NCI-H1048 (cell line): ENCODE measurements at regions not wholly inside any gene's neighbourhood (a gene's known extent, or its start where the extent isn't known, plus 50 kb on each side); places are given as distances from the start of the nearest gene placed in this dataset.

Experiments used
- DNase-seq: peaks from one replicate; lab custom pipeline; 2025; lab: John Stamatoyannopoulos, UW

DNA sequence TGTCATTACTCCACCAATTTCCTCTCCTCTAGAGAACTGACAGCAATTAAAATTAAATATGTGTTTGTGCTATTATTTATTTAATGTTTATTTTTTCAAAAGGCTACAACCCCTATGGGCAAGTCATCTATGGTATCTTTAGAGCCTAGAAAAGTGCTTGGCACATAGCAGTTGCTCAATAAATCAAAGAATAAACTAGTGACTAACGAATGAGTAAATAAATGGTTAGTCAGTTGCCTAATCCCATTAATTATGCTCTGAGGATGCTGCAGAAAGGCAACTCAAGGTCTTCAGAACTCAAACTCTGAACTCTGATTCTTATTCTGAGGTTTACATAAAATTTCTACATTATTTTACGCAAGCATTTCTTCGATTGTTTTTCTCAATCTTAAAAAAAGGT is 193.0 kb upstream of the TSHZ2 start:
- no peak for DNase-seq

DNA sequence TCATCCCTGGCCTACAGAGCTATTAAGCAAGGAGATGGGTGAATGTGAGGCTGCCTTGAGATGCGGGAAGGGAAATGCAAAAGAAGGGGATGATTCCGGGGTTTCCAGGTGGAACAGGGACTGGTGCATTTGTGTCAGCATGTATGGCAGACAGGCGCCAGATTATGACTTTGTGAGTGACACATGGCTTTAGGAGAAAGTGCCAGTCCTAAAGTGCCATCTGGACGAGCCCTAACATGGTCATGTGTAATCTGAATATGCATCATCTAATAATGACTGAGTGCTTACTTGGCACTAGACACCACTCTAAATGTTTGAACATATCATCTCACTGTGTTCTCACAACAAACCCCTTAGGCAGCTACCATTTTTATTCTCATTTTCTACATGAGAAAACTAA is 195.0 kb upstream of the TSHZ2 start:
- DNase-seq, result no peak

DNA sequence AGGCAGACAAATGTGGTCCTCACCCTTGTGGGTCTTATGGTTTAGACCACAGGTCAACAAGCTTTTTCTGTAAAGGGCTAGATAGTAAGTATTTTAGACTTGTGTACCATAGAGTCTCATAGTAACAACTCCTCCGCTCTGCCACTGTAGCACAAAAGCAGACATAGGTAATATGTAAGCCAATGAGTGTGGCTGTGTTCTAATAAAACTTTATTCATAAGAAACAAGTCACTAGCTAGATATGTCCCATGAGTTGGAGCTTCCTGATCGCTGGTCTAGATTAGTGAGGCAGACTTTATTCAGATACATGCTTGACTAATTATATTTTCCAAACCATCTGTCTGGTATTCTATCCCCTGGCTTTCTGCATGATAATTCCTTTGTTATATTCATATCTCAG is 196.4 kb upstream of the TSHZ2 start:
- no peak for DNase-seq

GRCh38 chr20:52768694-52769093 is 203.5 kb upstream of the TSHZ2 start:
- no peak for DNase-seq

DNA sequence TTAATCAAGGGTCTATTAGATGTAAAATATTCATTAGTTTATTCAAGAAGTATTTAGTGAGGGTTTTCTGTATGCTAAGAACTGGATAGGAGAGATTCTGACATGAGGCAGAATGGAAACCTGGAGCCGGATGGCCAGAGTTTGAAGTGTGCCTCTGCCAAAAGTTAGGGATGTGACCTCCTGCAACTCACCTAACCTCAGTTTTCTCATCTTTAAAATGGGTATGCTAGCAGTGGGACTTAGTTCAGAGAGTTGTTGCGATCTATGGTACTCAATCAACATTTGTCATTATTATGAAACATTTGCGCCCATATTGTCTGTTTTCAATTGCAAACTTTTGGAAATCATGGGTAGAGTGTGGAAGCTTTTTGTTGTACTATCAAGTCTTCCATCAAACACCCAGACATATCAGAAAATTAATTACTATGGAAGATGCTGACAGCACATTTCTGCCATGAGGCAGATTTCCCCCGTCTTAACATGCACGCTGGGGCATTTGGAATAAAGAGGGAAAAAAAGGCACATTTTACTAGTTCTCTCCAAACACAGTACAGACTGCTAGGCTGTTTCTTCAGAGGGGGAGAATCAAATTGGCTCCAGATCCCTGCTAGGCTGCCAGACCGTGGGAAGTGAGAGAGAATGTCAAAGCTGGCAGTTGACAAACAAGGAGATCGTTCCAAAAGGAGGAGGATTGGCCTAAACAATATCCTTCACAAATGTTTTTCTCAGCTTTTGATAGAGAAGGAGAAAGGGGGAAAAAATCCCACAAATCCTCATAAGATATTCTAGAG is 205.3 kb upstream of the TSHZ2 start:
- DNase-seq, result no peak

GRCh38 chr20:52763321-52763853 is 208.8 kb upstream of the TSHZ2 start:
- no peak for DNase-seq

DNA sequence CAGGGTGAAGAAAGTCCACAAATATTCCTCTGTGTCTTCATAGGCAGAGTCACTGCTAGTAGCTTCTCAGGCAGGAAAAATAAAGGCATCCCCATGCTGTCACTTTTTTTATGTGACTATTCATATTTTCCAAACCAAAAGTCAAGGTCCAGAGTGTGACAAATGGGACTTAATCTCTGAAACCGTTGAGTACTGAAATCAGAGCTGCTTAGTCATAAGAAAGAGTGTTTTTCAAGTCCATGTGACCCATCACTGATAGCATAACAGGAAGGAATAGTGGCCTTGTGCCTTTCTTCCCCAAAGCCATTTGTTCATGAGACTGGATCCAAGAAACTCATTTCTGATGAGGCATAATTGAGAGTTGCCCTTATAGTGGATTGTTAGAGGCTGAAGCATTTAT is 210.3 kb upstream of the TSHZ2 start:
- DNase-seq, result no peak

DNA sequence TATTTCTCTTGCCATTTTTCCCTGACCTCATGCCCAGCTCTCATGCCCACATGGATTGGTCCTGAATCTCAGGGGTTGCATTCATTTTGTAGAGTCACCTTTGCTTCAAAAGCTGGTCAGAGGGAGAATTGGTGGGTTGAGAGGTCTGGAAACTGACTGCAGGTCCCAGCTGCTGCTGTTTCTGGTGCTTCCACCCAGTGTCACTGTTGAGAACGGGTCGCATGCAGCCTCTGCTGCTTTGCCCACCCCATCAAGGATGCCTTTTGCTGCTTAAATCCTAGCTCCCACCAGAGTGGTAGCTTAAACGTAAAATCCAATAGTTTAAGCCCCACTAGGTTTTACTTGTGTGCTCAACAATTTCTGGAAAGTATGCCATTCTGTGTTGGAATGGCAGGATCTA is 211.4 kb upstream of the TSHZ2 start:
- DNase-seq, result no peak

DNA sequence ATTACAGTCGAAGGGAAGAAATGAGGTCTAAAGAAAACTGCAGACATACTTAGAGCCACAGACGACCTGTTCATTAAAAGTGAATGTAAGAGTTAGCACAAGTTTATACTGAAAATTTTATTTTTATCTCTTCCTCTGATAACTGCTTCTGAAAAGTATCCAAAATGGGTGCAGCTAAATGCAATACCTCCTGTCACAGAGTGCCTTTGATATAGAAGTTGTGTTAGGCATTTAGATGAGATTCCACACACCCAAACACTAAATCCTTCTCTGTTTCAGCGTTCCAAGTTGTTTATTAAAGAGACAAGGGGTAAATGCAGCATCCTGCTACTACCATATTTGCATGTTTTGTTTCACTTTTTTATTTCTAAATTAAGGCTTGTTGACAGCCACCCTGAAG is 214.7 kb upstream of the TSHZ2 start:
- no peak for DNase-seq

DNA sequence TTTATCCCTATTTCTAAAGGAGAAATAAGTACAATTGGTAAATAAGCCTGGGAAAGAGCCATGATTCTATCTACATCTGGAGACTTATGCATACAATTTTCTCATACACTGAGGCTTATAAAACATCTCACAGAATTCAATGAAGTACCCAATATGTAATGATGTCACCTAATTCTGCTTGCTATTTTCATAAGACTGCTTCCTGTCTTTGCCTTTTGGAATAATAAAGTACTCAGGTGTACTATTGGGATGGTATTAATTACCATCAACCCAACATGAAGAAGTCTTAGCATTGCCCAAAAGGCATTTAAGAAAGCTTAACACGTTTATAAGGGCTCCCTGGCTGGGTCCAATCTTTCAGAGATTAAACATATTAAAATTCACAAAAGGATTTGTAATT is 216.4 kb upstream of the TSHZ2 start:
- no peak for DNase-seq

GRCh38 chr20:52754366-52754765 is 217.8 kb upstream of the TSHZ2 start:
- no peak for DNase-seq

DNA sequence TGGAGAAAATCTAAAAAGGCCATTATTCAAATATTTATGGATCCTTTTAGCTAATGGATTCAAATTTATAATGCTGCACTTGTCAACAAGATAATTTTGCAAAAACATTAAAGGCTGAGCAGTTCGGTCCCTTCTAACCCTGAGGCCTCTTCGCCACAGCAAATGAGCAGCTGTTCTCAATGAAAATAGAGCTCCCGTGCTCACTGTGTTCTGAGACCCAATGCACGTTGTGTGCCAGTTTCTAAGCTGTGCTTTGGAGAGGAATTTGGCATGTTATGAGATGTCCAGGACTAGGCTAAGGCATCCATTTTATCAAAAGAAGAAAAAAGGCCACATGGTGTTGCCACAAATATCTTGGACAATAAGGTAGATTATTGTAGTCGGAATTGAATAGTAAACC is 220.1 kb upstream of the TSHZ2 start:
- DNase-seq, result no peak

- DNase-seq, result no peak
These were observed 220.6 kb upstream of the TSHZ2 start for GRCh38 chr20:52751571-52751970.

GRCh38 chr20:52749938-52750337 is 222.2 kb upstream of the TSHZ2 start:
- DNase-seq, result no peak

GRCh38 chr20:52748990-52749389 is 223.2 kb upstream of the TSHZ2 start:
- DNase-seq, result no peak

DNA sequence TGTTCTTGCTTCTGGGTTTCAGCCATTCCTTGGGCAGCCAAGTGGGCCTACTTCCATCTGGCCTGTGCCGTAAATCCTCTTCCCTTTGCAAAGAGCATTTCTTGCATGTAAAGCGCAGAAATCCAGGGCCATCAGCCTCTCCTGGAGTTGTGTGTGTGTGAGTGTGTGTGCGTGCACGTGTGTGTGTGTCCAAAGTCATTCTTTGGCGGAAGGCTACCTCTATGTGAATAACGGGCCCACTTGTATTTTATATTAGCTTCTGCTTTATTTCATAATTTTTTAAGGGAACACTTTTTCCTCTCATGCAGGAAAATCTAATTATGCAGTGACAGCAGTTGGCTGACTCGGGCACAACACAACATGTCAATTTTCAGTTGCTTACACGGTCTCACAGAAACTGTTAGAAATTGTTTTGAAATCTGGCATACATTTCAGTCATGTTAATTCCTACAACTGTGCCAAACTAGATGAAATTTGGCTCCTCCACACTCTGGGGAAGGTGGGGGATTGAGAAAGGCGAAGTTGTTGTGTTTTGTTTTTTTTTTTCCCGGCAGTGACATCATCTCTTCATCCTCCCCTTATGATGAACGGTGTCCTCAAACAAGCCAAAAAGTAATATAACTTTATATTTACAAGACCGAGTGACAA is 223.7 kb upstream of the TSHZ2 start:
- no peak for DNase-seq

DNA sequence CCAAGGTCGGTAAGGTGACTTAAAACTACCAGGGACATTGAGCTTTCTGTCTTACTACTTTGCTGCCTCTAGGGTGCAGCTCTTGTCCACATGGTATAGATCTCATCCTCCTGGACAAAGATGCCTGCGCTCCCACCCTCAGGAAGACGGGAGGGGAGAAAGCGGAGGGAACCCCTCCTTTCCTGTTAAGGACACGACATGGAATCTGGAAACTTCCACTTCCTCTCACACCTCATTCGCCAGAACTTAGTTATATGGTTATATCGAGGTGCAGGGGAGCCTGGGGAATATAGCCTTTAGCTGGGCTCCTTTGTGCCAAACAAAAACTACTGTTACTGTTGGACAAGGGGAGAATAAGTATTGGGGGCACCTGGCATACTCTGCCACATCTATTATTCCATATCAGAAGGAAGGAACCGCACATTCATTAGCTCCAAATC is 224.3 kb upstream of the TSHZ2 start:
- DNase-seq, result no peak

DNA sequence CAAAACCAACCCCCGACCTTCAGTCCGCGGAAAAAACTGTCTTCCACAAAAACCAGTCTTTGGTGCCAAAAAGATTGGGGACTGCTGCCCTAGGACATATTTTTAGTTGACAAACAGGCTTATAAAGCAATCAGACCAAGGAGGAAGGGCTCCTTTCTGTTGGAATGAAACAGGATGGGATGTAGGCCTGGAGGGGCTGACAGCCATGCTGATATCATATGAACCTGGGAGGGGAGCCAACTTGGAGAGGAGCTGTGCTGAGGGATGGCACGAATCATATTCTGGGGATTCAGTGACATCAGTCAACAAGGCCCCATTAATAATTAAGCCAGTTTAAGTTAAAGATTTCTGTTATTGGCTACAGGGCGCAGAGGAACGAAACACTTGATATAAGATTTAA is 225.4 kb upstream of the TSHZ2 start:
- DNase-seq, result no peak

- DNase-seq, result no peak
These were observed 226.0 kb upstream of the TSHZ2 start for GRCh38 chr20:52746190-52746589.

- no peak for DNase-seq
These were observed 227.7 kb upstream of the TSHZ2 start for GRCh38 chr20:52744441-52744840.

DNA sequence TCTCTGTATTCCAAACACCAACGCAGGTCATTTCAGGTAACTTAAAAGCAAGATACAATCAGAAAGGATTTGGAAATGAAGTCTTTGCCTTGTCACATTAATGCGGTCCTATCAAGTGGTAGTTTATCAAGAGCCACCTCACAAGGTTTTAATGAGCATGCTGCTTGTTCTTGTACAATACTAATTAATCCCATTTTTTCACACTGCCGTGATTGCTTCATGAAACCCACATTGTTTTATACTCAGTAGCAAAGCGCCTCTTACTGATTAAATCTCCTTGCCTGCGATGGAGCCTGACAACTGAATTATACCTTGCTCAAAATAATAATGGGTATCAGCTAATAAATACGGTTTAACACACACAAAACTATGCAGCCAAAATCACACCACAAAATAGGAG is 234.1 kb upstream of the TSHZ2 start:
- DNase-seq, result no peak

DNA sequence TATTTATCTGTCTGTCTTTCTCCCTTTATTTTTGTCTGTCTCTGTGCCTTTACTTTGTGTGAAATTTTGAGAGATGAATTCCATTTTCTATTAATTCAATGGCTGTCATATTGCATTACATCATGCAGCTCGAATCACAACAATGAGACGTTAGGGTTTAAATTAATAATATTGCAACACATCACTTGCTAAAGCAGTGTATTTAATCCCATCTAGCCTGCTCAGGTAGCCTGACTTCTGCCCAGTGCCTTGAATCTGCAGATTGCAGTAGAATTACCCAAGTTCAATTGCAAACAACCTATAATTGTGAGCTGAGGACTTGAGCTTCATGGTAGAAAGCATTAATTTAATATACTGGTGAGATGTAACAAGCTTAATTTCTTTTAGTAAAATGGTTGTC is 235.7 kb upstream of the TSHZ2 start:
- DNase-seq, result no peak

- DNase-seq, result peak; percentile 16
These were observed 241.1 kb upstream of the TSHZ2 start for GRCh38 chr20:52731093-52731492.
